GM12892 (cell line): ENCODE measurements at regions not wholly inside any gene's neighbourhood (a gene's known extent, or its start where the extent isn't known, plus 50 kb on each side); places are given as distances from the start of the nearest gene placed in this dataset.

Source experiments
- POLR2A ChIP-seq: IDR thresholded peaks from 2 replicates; pipeline ENCODE4 v1.6.1; 2011; ENCODE audit warnings: low read depth, low read length, control low read depth
- POLR2AphosphoS5 ChIP-seq: IDR thresholded peaks from 2 replicates; pipeline ENCODE4 v1.6.1; 2011; ENCODE audit warnings: low read depth, low read length, control low read depth
- TAF1 ChIP-seq: IDR thresholded peaks from 2 replicates; pipeline ENCODE4 v1.6.1; 2011; ENCODE audit warnings: low read depth, mild to moderate bottlenecking, control low read depth, low read length, borderline replicate concordance

DNA sequence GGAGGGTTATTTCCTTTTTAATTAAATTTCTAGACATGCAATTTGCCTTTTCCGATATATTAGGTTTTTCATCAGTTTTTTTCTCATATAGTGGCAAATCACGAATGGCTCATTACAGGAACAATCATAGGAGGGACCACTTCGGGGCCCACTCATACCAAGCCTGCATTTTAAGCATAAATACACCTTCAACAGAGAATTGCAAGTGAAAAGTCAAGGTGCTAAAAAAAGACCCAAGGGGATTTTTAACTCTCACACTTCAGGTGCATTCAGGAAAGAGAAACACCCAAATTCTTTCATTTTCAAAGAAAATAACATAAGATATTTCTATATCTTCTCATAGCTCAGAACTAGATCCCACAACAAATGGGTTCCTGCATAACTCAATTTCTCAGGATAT, 979.6 kb upstream of the NR2F2 start:
- TF ChIP-seq POLR2A (no peak), POLR2AphosphoS5 (no peak), TAF1 (no peak)
